Natural killer cell treated with Interleukin-12 subunit alpha and Interleukin-12 subunit beta and Interleukin-15 and Interleukin-18, amount 100 ng/mL, for 72 hours (primary cell): ENCODE measurements at regions not wholly inside any gene's neighbourhood (a gene's known extent, or its start where the extent isn't known, plus 50 kb on each side); places are given as distances from the start of the nearest gene placed in this dataset.
"Not testable (repeated sequence)": the region's sequence is repeated elsewhere in the genome, so short reads cannot be mapped to it uniquely, and the experiment has no call there.

ENCODE experiments used
- ATAC-seq, 2 donors: fragments of 150-1000 bp; cut with Tn5 transposase in 1 of 2; sonication (Bioruptor Pico), chemical (Tn5 transposase) in 1 of 2; 2 replicates each; pipeline ENCODE4 v1.10.0; 2021
- DNase-seq: peaks from one replicate; pipeline ENCODE4 v3.0.0; 2022; ENCODE audit warnings: low spot score
- H3K27ac Mint-ChIP-seq, 2 donors: 1 replicate in 1 of 2; 2 replicates in 1 of 2; pipeline ENCODE4 v1.8.0; 2022; ENCODE audit warnings: mixed read lengths in 2 of 2, mild to moderate bottlenecking in 1 of 2, moderate library complexity in 1 of 2
- H3K27me3 Mint-ChIP-seq, 2 donors: 1 replicate in 1 of 2; 2 replicates in 1 of 2; pipeline ENCODE4 v1.8.0; 2022; ENCODE audit warnings: mixed read lengths in 2 of 2
- H3K36me3 Mint-ChIP-seq: one replicate; pipeline ENCODE4 v1.8.0; 2022; ENCODE audit warnings: mixed read lengths
- H3K4me1 Mint-ChIP-seq, 2 donors: 1 replicate in 1 of 2; 2 replicates in 1 of 2; pipeline ENCODE4 v1.8.0; 2022; ENCODE audit warnings: low read depth in 2 of 2, mixed read lengths in 2 of 2, mild to moderate bottlenecking in 1 of 2
- H3K4me3 Mint-ChIP-seq: one replicate; pipeline ENCODE4 v1.8.0; 2022; ENCODE audit warnings: mixed read lengths
- H3K9me3 Mint-ChIP-seq: 2 replicates; pipeline ENCODE4 v1.8.0; 2022; ENCODE audit warnings: mixed read lengths

GRCh38 chr10:29386342-29386999, 97.6 kb downstream of the LYZL1 start:
- H3K27ac Mint-ChIP-seq = no peak overlapping the region
- ATAC-seq (peak in 1 of 2 donors; percentile 54), DNase-seq (no peak)
- peak overlapping the region; percentile 9 for H3K4me3 Mint-ChIP-seq
- H3K36me3 Mint-ChIP-seq = no peaks in the 10 kb centered on the region
- no peaks in the 10 kb centered on the region for H3K4me1 Mint-ChIP-seq
- peaks cover 6 to 16% of the 10 kb centered on the region in 2 donors for H3K27me3 Mint-ChIP-seq
- no peaks in the 10 kb centered on the region for H3K9me3 Mint-ChIP-seq

GRCh38 chr10:29387269-29387668, 98.4 kb downstream of the LYZL1 start:
- Mint-ChIP-seq H3K27me3 (peaks cover 5 to 11% of the 10 kb centered on the region in 2 donors), H3K4me1 (no peaks in the 10 kb centered on the region), H3K36me3 (no peaks in the 10 kb centered on the region), H3K4me3 (no peak overlapping the region), H3K9me3 (no peaks in the 10 kb centered on the region), H3K27ac (no peak overlapping the region)
- DNase-seq (no peak), ATAC-seq (no peak)

- not testable (repeated sequence) for H3K4me1 Mint-ChIP-seq, DNase-seq, H3K36me3 Mint-ChIP-seq, H3K9me3 Mint-ChIP-seq, H3K4me3 Mint-ChIP-seq, H3K27ac Mint-ChIP-seq, ATAC-seq, H3K27me3 Mint-ChIP-seq
Measured at GRCh38 chr10:29388112-29388511, 99.2 kb downstream of the LYZL1 start.

GRCh38 chr10:29389493-29389892, 100.6 kb downstream of the LYZL1 start:
- Mint-ChIP-seq H3K36me3 (no peaks in the 10 kb centered on the region), H3K4me3 (no peak overlapping the region), H3K27ac (no peak overlapping the region), H3K27me3 (peaks cover 0 to 4% of the 10 kb centered on the region in 2 donors), H3K4me1 (no peaks in the 10 kb centered on the region), H3K9me3 (no peaks in the 10 kb centered on the region)
- ATAC-seq (no peak), DNase-seq (no peak)

- Mint-ChIP-seq H3K4me3 (no peak overlapping the region), H3K27me3 (peaks cover 0 to 4% of the 10 kb centered on the region in 2 donors), H3K27ac (no peak overlapping the region), H3K4me1 (no peaks in the 10 kb centered on the region), H3K36me3 (no peaks in the 10 kb centered on the region), H3K9me3 (no peaks in the 10 kb centered on the region)
- ATAC-seq = no peak
- no peak for DNase-seq
Measured at GRCh38 chr10:29389935-29390334, 101.1 kb downstream of the LYZL1 start.

DNA sequence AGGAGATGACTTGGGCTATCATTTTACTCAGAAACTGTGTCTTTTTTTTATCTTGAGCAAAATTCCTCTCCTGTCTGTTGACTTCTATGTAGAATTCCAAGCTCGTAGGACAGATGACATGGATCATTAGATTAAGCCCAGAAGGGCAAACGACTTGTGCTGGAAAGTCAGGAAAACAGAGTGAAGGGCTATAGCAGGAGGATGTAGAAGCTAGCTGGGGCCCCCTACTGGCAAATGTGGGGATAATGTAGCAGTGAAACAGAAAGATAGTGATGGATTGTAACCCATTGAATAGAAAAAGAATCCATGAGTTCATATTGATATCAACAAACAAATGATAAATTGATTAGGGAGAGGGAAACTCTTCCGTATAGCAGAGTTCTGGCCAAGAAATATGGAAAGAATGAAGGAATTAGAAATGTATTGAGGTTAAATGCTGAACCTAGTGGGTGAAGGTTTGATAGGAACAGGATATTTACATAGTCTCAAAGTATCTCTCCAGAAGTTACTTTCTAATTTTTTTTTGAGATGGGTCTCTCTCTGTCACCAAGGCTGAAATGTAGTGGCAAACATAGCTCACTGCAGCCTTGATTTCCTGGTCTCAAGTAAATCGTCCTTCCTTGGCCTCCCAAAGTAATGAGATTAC, 103.6 kb downstream of the LYZL1 start:
- no peak for DNase-seq
- Mint-ChIP-seq H3K27ac (no peak overlapping the region), H3K4me1 (no peaks in the 10 kb centered on the region), H3K36me3 (no peaks in the 10 kb centered on the region), H3K27me3 (peaks cover 13 to 20% of the 10 kb centered on the region in 2 donors), H3K9me3 (no peaks in the 10 kb centered on the region), H3K4me3 (no peak overlapping the region)
- ATAC-seq = no peak

GRCh38 chr10:29394321-29394932, 105.6 kb downstream of the LYZL1 start:
- no peaks in the 10 kb centered on the region for H3K4me1 Mint-ChIP-seq
- no peak overlapping the region for H3K4me3 Mint-ChIP-seq

DNA sequence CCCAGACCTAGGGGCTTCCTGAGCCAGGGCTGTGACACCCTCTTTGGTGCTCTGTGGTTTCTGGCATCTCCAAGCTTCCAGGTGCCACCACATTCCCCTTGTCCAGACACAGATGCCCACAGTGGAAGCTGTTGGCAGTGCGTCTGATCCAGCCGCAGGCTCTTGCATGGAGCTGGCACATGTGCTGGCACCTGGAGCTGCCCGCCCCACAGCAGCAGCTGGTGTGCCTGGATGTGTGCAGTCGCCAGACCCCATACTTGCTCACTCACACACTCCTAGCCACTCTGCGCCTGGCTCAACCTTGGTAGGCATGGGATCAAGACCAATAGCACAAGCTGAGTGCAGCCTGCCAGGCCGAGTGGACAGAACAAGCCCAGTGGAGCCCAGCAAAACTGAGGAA, 106.5 kb downstream of the LYZL1 start:
- H3K36me3 Mint-ChIP-seq = no peaks in the 10 kb centered on the region
- H3K9me3 Mint-ChIP-seq = no peaks in the 10 kb centered on the region
- DNase-seq (no peak), ATAC-seq (no peak)
- H3K27me3 Mint-ChIP-seq = peaks cover 16 to 39% of the 10 kb centered on the region in 2 donors
- no peak overlapping the region for H3K27ac Mint-ChIP-seq
- no peak overlapping the region for H3K4me3 Mint-ChIP-seq
- H3K4me1 Mint-ChIP-seq = no peaks in the 10 kb centered on the region

More at GRCh38 chr10:29394321-29394932, 105.6 kb downstream of the LYZL1 start:
- ATAC-seq (peak; percentile 22 to 25), DNase-seq (no peak)
- H3K27ac Mint-ChIP-seq = no peak overlapping the region
- H3K27me3 Mint-ChIP-seq = peaks cover 13 to 29% of the 10 kb centered on the region in 2 donors
- H3K9me3 Mint-ChIP-seq = no peaks in the 10 kb centered on the region
- H3K36me3 Mint-ChIP-seq = no peaks in the 10 kb centered on the region

- H3K27ac Mint-ChIP-seq = no peak overlapping the region
- no peak for ATAC-seq
- no peaks in the 10 kb centered on the region for H3K36me3 Mint-ChIP-seq
- no peaks in the 10 kb centered on the region for H3K9me3 Mint-ChIP-seq
- H3K27me3 Mint-ChIP-seq = peaks cover 16 to 52% of the 10 kb centered on the region in 2 donors
- no peak for DNase-seq
- H3K4me3 Mint-ChIP-seq = no peak overlapping the region
- H3K4me1 Mint-ChIP-seq = no peaks in the 10 kb centered on the region
Measured at GRCh38 chr10:29397221-29397620, 108.4 kb downstream of the LYZL1 start.

DNA sequence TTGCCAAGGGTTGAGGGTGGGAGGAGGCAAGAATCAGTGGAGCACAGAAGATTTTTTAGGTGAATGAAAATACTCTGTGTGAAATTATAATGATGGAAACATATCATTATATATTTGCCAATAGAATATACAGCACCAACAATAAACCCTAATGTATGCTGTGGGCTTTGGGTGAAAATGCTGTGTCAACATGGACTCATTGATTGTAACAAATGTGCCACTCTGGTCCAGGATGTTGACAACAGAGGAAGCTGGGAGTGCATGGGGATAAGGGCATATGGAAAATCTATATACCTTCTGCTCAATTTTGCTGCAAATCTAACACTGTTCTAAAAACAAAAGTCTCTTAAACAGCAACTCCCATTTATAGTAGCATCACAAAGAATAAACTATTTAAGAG, 114.3 kb downstream of the LYZL1 start:
- Mint-ChIP-seq H3K9me3 (no peaks in the 10 kb centered on the region), H3K27me3 (peaks cover 3 to 35% of the 10 kb centered on the region in 2 donors)

DNA sequence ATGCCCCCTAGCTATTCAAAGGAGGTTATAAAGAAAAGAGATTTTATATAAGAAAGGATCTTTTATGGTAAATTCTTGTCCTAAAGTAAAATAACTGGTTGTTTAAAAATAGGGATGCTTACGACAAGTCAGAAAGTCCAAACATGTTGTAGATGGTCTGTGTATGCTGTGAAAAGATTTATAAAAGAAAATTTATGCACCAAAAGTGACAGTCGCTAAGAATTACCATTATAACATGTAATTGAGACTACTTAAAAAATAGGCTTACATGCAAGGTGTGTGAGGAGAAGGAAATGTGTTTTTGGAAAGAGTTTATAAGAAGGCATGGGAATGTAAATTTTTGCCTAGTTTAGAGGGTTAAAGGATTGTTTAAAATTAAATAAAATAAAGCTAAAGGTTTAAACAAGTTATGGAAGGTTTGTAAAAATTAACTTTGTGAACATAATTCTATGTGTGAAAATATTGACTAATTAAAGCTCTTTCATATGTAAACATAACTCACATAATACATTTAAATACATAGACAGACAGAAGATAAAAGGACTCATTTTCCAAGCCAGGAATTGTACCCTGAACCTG, 118.5 kb downstream of the LYZL1 start:
- H3K9me3 Mint-ChIP-seq = no peaks in the 10 kb centered on the region
- no peak for ATAC-seq
- peaks cover 5% of the 10 kb centered on the region for H3K36me3 Mint-ChIP-seq

More for the DNA sequence above, 114.3 kb downstream of the LYZL1 start:
- Mint-ChIP-seq H3K4me1 (no peaks in the 10 kb centered on the region), H3K36me3 (no peaks in the 10 kb centered on the region), H3K4me3 (no peak overlapping the region), H3K27ac (no peak overlapping the region)
- DNase-seq (no peak), ATAC-seq (no peak)

More for the DNA sequence above, 118.5 kb downstream of the LYZL1 start:
- no peak for DNase-seq
- Mint-ChIP-seq H3K4me3 (no peak overlapping the region), H3K4me1 (peaks cover 22 to 23% of the 10 kb centered on the region in 2 donors), H3K27me3 (peaks cover 0 to 5% of the 10 kb centered on the region in 2 donors), H3K27ac (no peak overlapping the region)
